OCI-LY7 (cell line): ENCODE measurements at regions not wholly inside any gene's neighbourhood (a gene's known extent, or its start where the extent isn't known, plus 50 kb on each side); places are given as distances from the start of the nearest gene placed in this dataset.

Source experiments
- BruUV-seq: library from RNA; stranded (reverse); fragments of 400-500 nt; replicated peaks from 2 replicates; lab custom pipeline; 2021; lab: Mats Ljungman, UMichigan
- CTCF ChIA-PET: fragments of 300-600 bp; sonication (Branson Sonifier 250); formaldehyde crosslinking; loops from one replicate; lab custom pipeline; 2022; ENCODE audit warnings: antibody characterized with exemption; ENCODE audit not compliant: unreplicated experiment; lab: Charles Lee
- POLR2A ChIA-PET: fragments of 300-600 bp; sonication (Branson Sonifier 250); formaldehyde crosslinking; loops from one replicate; lab custom pipeline; 2022; ENCODE audit warnings: antibody characterized with exemption; lab: Charles Lee
- DNase-seq: peaks from one replicate; pipeline ENCODE4 v3.0.0-alpha.2; 2015; ENCODE audit warnings: low spot score
- H2AFZ ChIP-seq: fragments of 200-600 bp; sonication (generic), shearing (Covaris generic); 2 replicates; pipeline ENCODE4 v1.6.1; 2014; ENCODE audit warnings: mild to moderate bottlenecking, antibody characterized with exemption, low read length, moderate library complexity
- H3K27ac ChIP-seq: fragments of 200-600 bp; sonication (generic); 2 replicates; pipeline ENCODE4 v1.5.1; 2014; ENCODE audit warnings: mixed run types, low read depth, mild to moderate bottlenecking, moderate library complexity, low read length, inconsistent platforms; ENCODE audit not compliant: poor library complexity, severe bottlenecking
- H3K36me3 ChIP-seq: fragments of 200-600 bp; sonication (generic); 2 replicates; pipeline ENCODE4 v1.6.1; 2014; ENCODE audit warnings: mild to moderate bottlenecking, antibody characterized with exemption, low read length, moderate library complexity, mixed read lengths; ENCODE audit not compliant: insufficient read depth
- H3K4me1 ChIP-seq: fragments of 200-600 bp; sonication (generic); 2 replicates; pipeline ENCODE4 v1.5.1; 2014; ENCODE audit warnings: mild to moderate bottlenecking, low read length; ENCODE audit not compliant: insufficient read depth, poor library complexity, severe bottlenecking
- H3K4me2 ChIP-seq: fragments of 200-600 bp; sonication (generic); 2 replicates; pipeline ENCODE4 v1.6.1; 2014; ENCODE audit warnings: mild to moderate bottlenecking, low read length
- H3K4me3 ChIP-seq: fragments of 200-600 bp; sonication (generic); 2 replicates; pipeline ENCODE4 v1.5.1; 2014; ENCODE audit warnings: mild to moderate bottlenecking, low read depth, low read length; ENCODE audit not compliant: poor library complexity, severe bottlenecking
- H3K79me2 ChIP-seq: fragments of 200-600 bp; sonication (generic); 2 replicates; pipeline ENCODE4 v1.6.1; 2016; ENCODE audit warnings: low read depth, mild to moderate bottlenecking, low read length, moderate library complexity, mixed read lengths; ENCODE audit not compliant: insufficient read depth
- H3K9me2 ChIP-seq: fragments of 200-600 bp; sonication (generic); 2 replicates; pipeline ENCODE4 v1.6.1; 2016; ENCODE audit warnings: mild to moderate bottlenecking, low read length, mixed read lengths; ENCODE audit not compliant: insufficient read depth
- H3K9me3 ChIP-seq: fragments of 200-600 bp; sonication (generic); 2 replicates; pipeline ENCODE4 v1.6.1; 2014; ENCODE audit warnings: mild to moderate bottlenecking, mixed run types, low read length, mixed read lengths
- H4K20me1 ChIP-seq: fragments of 200-600 bp; sonication (generic); 2 replicates; pipeline ENCODE4 v1.6.1; 2014; ENCODE audit warnings: mild to moderate bottlenecking, antibody characterized with exemption, low read length, moderate library complexity, mixed read lengths; ENCODE audit not compliant: insufficient read depth
- CTCF ChIP-seq: fragments of 200-600 bp; sonication (generic); conservative IDR thresholded peaks from 2 replicates; pipeline ENCODE4 v1.5.1; 2014; ENCODE audit warnings: mild to moderate bottlenecking, antibody characterized with exemption, low read length, moderate library complexity, mixed read lengths
- EZH2phosphoT487 ChIP-seq: fragments of 200-600 bp; sonication (generic); IDR thresholded peaks from 2 replicates; pipeline ENCODE4 v1.6.1; 2018; ENCODE audit warnings: low read depth, borderline replicate concordance, mild to moderate bottlenecking, mixed run types, antibody characterized with exemption, low read length, moderate library complexity, mixed read lengths
- intact Hi-C: fragments of 100-400 bp; cut with micrococcal nuclease; formaldehyde crosslinking; loops from one replicate; pipeline ENCODE4 v1.10.0; 2022; ENCODE audit not compliant: unreplicated experiment

- H3K79me2 ChIP-seq = no peaks in the 10 kb centered on the region
- no peaks in the 10 kb centered on the region for H4K20me1 ChIP-seq
- TF ChIP-seq EZH2phosphoT487 (no peak), CTCF (no peak)
- no TSS peak for BruUV-seq
- H3K9me3 ChIP-seq = no peaks in the 10 kb centered on the region
- no peaks in the 10 kb centered on the region for H3K9me2 ChIP-seq
- DNase-seq = peak; percentile 5
- no peaks in the 10 kb centered on the region for H3K36me3 ChIP-seq
- H3K4me2 ChIP-seq = no peak overlapping the region
- intact Hi-C loops = no loop called here
- H2AFZ ChIP-seq = no peak overlapping the region
- ChIA-PET CTCF (interaction anchor here (0.7 kb wide), 1 partner anchor 1831 kb away, joined by 3 read pairs; no protein-coding TSS in a partner anchor), POLR2A (no interaction called here)
- H3K27ac ChIP-seq = no peak overlapping the region
- no peak overlapping the region for H3K4me3 ChIP-seq
- H3K4me1 ChIP-seq = no peaks in the 10 kb centered on the region
Measured at GRCh38 chr4:185945906-185946305, 123.0 kb upstream of the TLR3 start.

DNA sequence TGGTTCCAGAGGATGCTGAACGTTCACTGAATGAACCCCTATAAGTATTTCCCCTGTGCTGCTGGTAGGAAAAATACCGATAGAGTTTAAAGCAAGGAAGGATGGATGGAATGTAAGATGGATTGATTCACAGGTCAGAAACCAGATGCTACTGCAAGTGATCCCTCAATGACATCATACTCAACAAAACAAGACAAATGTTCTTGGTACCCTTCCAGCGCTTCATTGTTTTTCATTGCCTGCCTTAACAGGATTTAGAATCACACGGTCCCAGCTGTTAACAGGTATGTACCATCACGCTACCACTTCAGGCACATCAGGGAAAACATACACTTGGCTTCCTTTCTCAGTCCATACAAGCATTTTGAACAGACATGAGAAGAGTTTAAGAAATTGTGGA lies 118.1 kb upstream of the TLR3 start:
- no peak for DNase-seq
- H2AFZ ChIP-seq = no peak overlapping the region

More for the DNA sequence above, 118.1 kb upstream of the TLR3 start:
- TF ChIP-seq CTCF (no peak), EZH2phosphoT487 (no peak)
- ChIA-PET CTCF (no interaction called here), POLR2A (no interaction called here)
- BruUV-seq = no TSS peak
- Histone ChIP-seq H4K20me1 (no peaks in the 10 kb centered on the region), H3K4me2 (no peak overlapping the region), H3K27ac (no peak overlapping the region), H3K4me3 (no peak overlapping the region), H3K79me2 (no peaks in the 10 kb centered on the region), H3K4me1 (no peaks in the 10 kb centered on the region), H3K9me3 (no peaks in the 10 kb centered on the region), H3K9me2 (no peaks in the 10 kb centered on the region), H3K36me3 (no peaks in the 10 kb centered on the region)
- intact Hi-C loops = no loop called here
